HG03060 (cell line): ENCODE measurements at regions not wholly inside any gene's neighbourhood (a gene's known extent, or its start where the extent isn't known, plus 50 kb on each side); places are given as distances from the start of the nearest gene placed in this dataset.

Experiments used
- ATAC-seq: cut with Tn5 transposase; IDR thresholded peaks from one replicate; pipeline ENCODE4 v1.9.1; 2021; ENCODE audit warnings: low read depth, moderate number of reproducible peaks; ENCODE audit not compliant: unreplicated experiment

GRCh38 chr5:86964889-86965288 lies 302.8 kb upstream of the RASA1 start:
- no peak for ATAC-seq

GRCh38 chr5:86968301-86968753 lies 299.4 kb upstream of the RASA1 start:
- ATAC-seq: no peak

GRCh38 chr5:86970361-86970760 lies 297.3 kb upstream of the RASA1 start:
- ATAC-seq: no peak

GRCh38 chr5:86971034-86971571 lies 296.6 kb upstream of the RASA1 start:
- ATAC-seq: no peak

- ATAC-seq: no peak
Observed at GRCh38 chr5:86974955-86975354, 292.7 kb upstream of the RASA1 start.

- no peak for ATAC-seq
Observed at GRCh38 chr5:86977190-86977589, 290.5 kb upstream of the RASA1 start.

GRCh38 chr5:86977808-86978207 lies 289.9 kb upstream of the RASA1 start:
- no peak for ATAC-seq

GRCh38 chr5:86979811-86980411 lies 287.8 kb upstream of the RASA1 start:
- ATAC-seq: peak; percentile 80

- no peak for ATAC-seq
Observed at GRCh38 chr5:86981898-86982297, 285.8 kb upstream of the RASA1 start.

GRCh38 chr5:86983208-86983607 lies 284.5 kb upstream of the RASA1 start:
- no peak for ATAC-seq

GRCh38 chr5:86986837-86987236 lies 280.8 kb upstream of the RASA1 start:
- ATAC-seq: no peak

- ATAC-seq: no peak
Observed at GRCh38 chr5:86997516-86997915, 270.2 kb upstream of the RASA1 start.

- no peak for ATAC-seq
Observed at GRCh38 chr5:86999951-87000350, 267.7 kb upstream of the RASA1 start.

- no peak for ATAC-seq
Observed at GRCh38 chr5:87002485-87002884, 265.2 kb upstream of the RASA1 start.

GRCh38 chr5:87004101-87004500 lies 263.6 kb upstream of the RASA1 start:
- no peak for ATAC-seq

GRCh38 chr5:87007737-87008136 lies 259.9 kb upstream of the RASA1 start:
- ATAC-seq: no peak

GRCh38 chr5:87008751-87009560 lies 258.7 kb upstream of the RASA1 start:
- ATAC-seq: no peak

- no peak for ATAC-seq
Observed at GRCh38 chr5:87010736-87011135, 256.9 kb upstream of the RASA1 start.

- no peak for ATAC-seq
Observed at GRCh38 chr5:87015901-87016300, 251.8 kb upstream of the RASA1 start.

- ATAC-seq: peak; percentile 87
Observed at GRCh38 chr5:87020099-87020934, 247.4 kb upstream of the RASA1 start.

GRCh38 chr5:87022415-87022814 lies 245.3 kb upstream of the RASA1 start:
- no peak for ATAC-seq
